22Rv1 (cell line): ENCODE measurements at regions not wholly inside any gene's neighbourhood (a gene's known extent, or its start where the extent isn't known, plus 50 kb on each side); places are given as distances from the start of the nearest gene placed in this dataset.

ENCODE experiments used
- CTCF ChIP-seq: fragments of 450-650 bp; IDR thresholded peaks from 2 replicates; pipeline ENCODE4 v1.5.1; 2017; ENCODE audit warnings: mild to moderate bottlenecking
- ZFX ChIP-seq: fragments of 450-650 bp; IDR thresholded peaks from 2 replicates; pipeline ENCODE4 v1.6.1; 2017; ENCODE audit warnings: antibody characterized with exemption, borderline replicate concordance

DNA sequence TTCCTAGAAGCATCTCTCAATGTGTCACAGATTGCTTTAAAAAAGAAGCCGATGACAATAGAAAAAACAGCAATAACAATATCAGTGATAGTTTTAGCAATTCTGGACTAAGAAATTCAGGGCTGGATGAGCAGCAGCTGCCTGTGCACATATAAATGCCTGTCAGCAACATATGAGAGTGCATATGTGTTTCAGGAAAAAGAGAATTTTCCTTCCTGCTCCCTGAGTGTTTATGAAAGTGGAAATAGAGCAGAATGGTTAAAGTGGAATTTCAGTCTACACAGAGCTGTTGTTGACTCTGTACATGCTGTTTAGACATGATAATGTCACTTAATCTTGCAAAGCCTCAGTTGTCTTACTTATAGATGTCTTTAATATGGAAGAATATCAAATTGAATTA, 164.4 kb upstream of the PCDH7 start:
- TF ChIP-seq CTCF (no peak), ZFX (no peak)
